WTC11 (cell line): ENCODE measurements at regions not wholly inside any gene's neighbourhood (a gene's known extent, or its start where the extent isn't known, plus 50 kb on each side); places are given as distances from the start of the nearest gene placed in this dataset.

ENCODE experiments used
- ATAC-seq: fragments of 200-7000 bp; cut with Tn5 transposase; 2 replicates; pipeline ENCODE4 v1.10.0; 2021; ENCODE audit warnings: mild to moderate bottlenecking, moderate library complexity
- CTCF ChIA-PET: fragments of 300-600 bp; sonication (Branson Sonifier 250); formaldehyde crosslinking; loops from one replicate; lab custom pipeline; 2021; ENCODE audit warnings: antibody characterized with exemption; lab: Charles Lee
- POLR2A ChIA-PET: fragments of 350-600 bp; sonication (Branson Sonifier 250); formaldehyde crosslinking; loops from one replicate; lab custom pipeline; 2021; ENCODE audit warnings: antibody characterized with exemption; lab: Charles Lee
- DNase-seq: peaks from one replicate; pipeline ENCODE4 v3.0.0; 2021; ENCODE audit warnings: low spot score
- H3K27ac Mint-ChIP-seq: 2 replicates; pipeline ENCODE4 v1.8.0; 2021; ENCODE audit warnings: mixed read lengths
- H3K27me3 Mint-ChIP-seq: 2 replicates; pipeline ENCODE4 v1.8.0; 2021; ENCODE audit warnings: low read depth, mild to moderate bottlenecking, moderate library complexity, mixed read lengths
- H3K36me3 Mint-ChIP-seq: 2 replicates; pipeline ENCODE4 v1.8.0; 2021; ENCODE audit warnings: mixed read lengths
- H3K4me1 Mint-ChIP-seq: 2 replicates; pipeline ENCODE4 v1.8.0; 2022; ENCODE audit warnings: mixed read lengths
- H3K4me3 Mint-ChIP-seq: 2 replicates; pipeline ENCODE4 v1.8.0; 2021; ENCODE audit warnings: mild to moderate bottlenecking, moderate library complexity, mixed read lengths
- H3K9me3 Mint-ChIP-seq: 2 replicates; pipeline ENCODE4 v1.8.0; 2021; ENCODE audit warnings: mixed read lengths
- ATF6 ChIP-seq: sonication (generic); formaldehyde crosslinking; IDR thresholded peaks from 2 replicates; pipeline ENCODE4 v1.8.1; 2023; ENCODE audit warnings: mild to moderate bottlenecking, missing genetic modification reagents
- ELF4 ChIP-seq: sonication (generic); formaldehyde crosslinking; IDR thresholded peaks from 2 replicates; pipeline ENCODE4 v1.8.1; 2022; ENCODE audit warnings: low read depth, mild to moderate bottlenecking, moderate library complexity, missing genetic modification reagents
- EMX1 ChIP-seq: fragments of 250-450 bp; sonication (Bioruptor Pico); IDR thresholded peaks from 2 replicates; pipeline ENCODE4 v1.8.0; 2021; ENCODE audit warnings: mild to moderate bottlenecking
- FOXJ3 ChIP-seq: sonication (generic); formaldehyde crosslinking; IDR thresholded peaks from 2 replicates; pipeline ENCODE4 v1.9.0; 2021; ENCODE audit warnings: missing genetic modification reagents, mild to moderate bottlenecking, borderline replicate concordance
- FOXP4 ChIP-seq: sonication (generic); formaldehyde crosslinking; IDR thresholded peaks from 2 replicates; pipeline ENCODE4 v1.8.0; 2022; ENCODE audit warnings: mild to moderate bottlenecking, missing genetic modification reagents
- GABPB1 ChIP-seq: sonication (generic); formaldehyde crosslinking; IDR thresholded peaks from 2 replicates; pipeline ENCODE4 v1.8.1; 2023; ENCODE audit warnings: mild to moderate bottlenecking, missing genetic modification reagents
- ZNF423 ChIP-seq: fragments of 250-450 bp; sonication (Bioruptor Pico); IDR thresholded peaks from 2 replicates; pipeline ENCODE4 v2.1.2; 2022; ENCODE audit warnings: mild to moderate bottlenecking, moderate library complexity
- TF ChIP-seq, protein P1 (sequence below): sonication (generic); formaldehyde crosslinking; IDR thresholded peaks from 2 replicates; pipeline ENCODE4 v1.8.1; 2023; ENCODE audit warnings: mild to moderate bottlenecking, missing genetic modification reagents, borderline replicate concordance
- TF ChIP-seq, protein P2 (sequence below): sonication (generic); formaldehyde crosslinking; conservative IDR thresholded peaks from 2 replicates; pipeline ENCODE4 v1.8.1; 2023; ENCODE audit warnings: mild to moderate bottlenecking, low read depth, missing genetic modification reagents, moderate library complexity
- TF ChIP-seq, protein P3 (sequence below): sonication (generic); formaldehyde crosslinking; IDR thresholded peaks from 2 replicates; pipeline ENCODE4 v1.8.0; 2022; ENCODE audit warnings: mild to moderate bottlenecking, missing genetic modification reagents
- TF ChIP-seq, protein P4 (sequence below): sonication (generic); formaldehyde crosslinking; IDR thresholded peaks from 2 replicates; pipeline ENCODE4 v1.8.0; 2022; ENCODE audit warnings: mild to moderate bottlenecking, missing genetic modification reagents
- TF ChIP-seq, protein P5 (sequence below): sonication (generic); formaldehyde crosslinking; IDR thresholded peaks from 2 replicates; pipeline ENCODE4 v1.8.0; 2022; ENCODE audit warnings: missing genetic modification reagents
- TF ChIP-seq, protein P6 (sequence below): fragments of 250-450 bp; sonication (Bioruptor Pico); conservative IDR thresholded peaks from 2 replicates; pipeline ENCODE4 v1.9.0; 2021; ENCODE audit warnings: mild to moderate bottlenecking

- TF ChIP-seq, protein P1, sequence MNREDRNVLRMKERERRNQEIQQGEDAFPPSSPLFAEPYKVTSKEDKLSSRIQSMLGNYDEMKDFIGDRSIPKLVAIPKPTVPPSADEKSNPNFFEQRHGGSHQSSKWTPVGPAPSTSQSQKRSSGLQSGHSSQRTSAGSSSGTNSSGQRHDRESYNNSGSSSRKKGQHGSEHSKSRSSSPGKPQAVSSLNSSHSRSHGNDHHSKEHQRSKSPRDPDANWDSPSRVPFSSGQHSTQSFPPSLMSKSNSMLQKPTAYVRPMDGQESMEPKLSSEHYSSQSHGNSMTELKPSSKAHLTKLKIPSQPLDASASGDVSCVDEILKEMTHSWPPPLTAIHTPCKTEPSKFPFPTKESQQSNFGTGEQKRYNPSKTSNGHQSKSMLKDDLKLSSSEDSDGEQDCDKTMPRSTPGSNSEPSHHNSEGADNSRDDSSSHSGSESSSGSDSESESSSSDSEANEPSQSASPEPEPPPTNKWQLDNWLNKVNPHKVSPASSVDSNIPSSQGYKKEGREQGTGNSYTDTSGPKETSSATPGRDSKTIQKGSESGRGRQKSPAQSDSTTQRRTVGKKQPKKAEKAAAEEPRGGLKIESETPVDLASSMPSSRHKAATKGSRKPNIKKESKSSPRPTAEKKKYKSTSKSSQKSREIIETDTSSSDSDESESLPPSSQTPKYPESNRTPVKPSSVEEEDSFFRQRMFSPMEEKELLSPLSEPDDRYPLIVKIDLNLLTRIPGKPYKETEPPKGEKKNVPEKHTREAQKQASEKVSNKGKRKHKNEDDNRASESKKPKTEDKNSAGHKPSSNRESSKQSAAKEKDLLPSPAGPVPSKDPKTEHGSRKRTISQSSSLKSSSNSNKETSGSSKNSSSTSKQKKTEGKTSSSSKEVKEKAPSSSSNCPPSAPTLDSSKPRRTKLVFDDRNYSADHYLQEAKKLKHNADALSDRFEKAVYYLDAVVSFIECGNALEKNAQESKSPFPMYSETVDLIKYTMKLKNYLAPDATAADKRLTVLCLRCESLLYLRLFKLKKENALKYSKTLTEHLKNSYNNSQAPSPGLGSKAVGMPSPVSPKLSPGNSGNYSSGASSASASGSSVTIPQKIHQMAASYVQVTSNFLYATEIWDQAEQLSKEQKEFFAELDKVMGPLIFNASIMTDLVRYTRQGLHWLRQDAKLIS (CRISPR knock-in tag): no peak
- no peak for TF ChIP-seq EMX1 (CRISPR knock-in tag)
- TF ChIP-seq, protein P2, sequence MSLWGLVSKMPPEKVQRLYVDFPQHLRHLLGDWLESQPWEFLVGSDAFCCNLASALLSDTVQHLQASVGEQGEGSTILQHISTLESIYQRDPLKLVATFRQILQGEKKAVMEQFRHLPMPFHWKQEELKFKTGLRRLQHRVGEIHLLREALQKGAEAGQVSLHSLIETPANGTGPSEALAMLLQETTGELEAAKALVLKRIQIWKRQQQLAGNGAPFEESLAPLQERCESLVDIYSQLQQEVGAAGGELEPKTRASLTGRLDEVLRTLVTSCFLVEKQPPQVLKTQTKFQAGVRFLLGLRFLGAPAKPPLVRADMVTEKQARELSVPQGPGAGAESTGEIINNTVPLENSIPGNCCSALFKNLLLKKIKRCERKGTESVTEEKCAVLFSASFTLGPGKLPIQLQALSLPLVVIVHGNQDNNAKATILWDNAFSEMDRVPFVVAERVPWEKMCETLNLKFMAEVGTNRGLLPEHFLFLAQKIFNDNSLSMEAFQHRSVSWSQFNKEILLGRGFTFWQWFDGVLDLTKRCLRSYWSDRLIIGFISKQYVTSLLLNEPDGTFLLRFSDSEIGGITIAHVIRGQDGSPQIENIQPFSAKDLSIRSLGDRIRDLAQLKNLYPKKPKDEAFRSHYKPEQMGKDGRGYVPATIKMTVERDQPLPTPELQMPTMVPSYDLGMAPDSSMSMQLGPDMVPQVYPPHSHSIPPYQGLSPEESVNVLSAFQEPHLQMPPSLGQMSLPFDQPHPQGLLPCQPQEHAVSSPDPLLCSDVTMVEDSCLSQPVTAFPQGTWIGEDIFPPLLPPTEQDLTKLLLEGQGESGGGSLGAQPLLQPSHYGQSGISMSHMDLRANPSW (CRISPR knock-in tag): no peak
- TF ChIP-seq, protein P3, sequence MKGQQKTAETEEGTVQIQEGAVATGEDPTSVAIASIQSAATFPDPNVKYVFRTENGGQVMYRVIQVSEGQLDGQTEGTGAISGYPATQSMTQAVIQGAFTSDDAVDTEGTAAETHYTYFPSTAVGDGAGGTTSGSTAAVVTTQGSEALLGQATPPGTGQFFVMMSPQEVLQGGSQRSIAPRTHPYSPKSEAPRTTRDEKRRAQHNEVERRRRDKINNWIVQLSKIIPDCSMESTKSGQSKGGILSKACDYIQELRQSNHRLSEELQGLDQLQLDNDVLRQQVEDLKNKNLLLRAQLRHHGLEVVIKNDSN: no peak
- no peak for TF ChIP-seq FOXJ3 (CRISPR knock-in tag)
- TF ChIP-seq, all 79 proteins: peak for 0
These were observed 452.0 kb downstream of the FUT8 start (continued) for GRCh38 chr14:65864549-65864948.

DNA sequence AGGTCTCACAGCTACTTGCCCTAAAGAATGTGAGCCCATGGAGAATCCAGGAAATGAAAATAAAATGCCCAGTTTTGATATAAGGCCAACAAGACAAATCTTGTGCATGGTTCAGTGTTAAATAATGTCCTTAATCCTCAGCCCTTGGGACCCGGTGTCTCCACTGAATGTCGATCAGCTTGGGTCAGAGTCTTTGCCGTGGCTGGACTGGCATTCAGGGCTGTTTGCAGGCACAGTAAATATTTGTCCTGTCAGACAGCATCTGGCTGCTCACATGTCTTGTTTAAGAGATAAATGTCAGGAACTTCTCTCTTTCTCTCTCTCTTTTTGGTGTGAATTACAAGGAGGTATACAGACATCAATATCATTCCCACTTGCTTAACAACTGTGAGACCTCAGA lies 452.5 kb downstream of the FUT8 start:
- POLR2A ChIA-PET: no interaction called here
- H3K9me3 Mint-ChIP-seq: peaks cover 14% of the 10 kb centered on the region
- DNase-seq (no peak), ATAC-seq (no peak)
- H3K27ac Mint-ChIP-seq: no peak overlapping the region
- TF ChIP-seq, protein P4, sequence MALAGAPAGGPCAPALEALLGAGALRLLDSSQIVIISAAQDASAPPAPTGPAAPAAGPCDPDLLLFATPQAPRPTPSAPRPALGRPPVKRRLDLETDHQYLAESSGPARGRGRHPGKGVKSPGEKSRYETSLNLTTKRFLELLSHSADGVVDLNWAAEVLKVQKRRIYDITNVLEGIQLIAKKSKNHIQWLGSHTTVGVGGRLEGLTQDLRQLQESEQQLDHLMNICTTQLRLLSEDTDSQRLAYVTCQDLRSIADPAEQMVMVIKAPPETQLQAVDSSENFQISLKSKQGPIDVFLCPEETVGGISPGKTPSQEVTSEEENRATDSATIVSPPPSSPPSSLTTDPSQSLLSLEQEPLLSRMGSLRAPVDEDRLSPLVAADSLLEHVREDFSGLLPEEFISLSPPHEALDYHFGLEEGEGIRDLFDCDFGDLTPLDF (CRISPR knock-in tag): no peak
- TF ChIP-seq GABPB1 (CRISPR knock-in tag) (no peak), ATF6 (CRISPR knock-in tag) (no peak), FOXP4 (CRISPR knock-in tag) (no peak), ZNF423 (CRISPR knock-in tag) (no peak), ELF4 (CRISPR knock-in tag) (no peak)
- TF ChIP-seq, protein P5, sequence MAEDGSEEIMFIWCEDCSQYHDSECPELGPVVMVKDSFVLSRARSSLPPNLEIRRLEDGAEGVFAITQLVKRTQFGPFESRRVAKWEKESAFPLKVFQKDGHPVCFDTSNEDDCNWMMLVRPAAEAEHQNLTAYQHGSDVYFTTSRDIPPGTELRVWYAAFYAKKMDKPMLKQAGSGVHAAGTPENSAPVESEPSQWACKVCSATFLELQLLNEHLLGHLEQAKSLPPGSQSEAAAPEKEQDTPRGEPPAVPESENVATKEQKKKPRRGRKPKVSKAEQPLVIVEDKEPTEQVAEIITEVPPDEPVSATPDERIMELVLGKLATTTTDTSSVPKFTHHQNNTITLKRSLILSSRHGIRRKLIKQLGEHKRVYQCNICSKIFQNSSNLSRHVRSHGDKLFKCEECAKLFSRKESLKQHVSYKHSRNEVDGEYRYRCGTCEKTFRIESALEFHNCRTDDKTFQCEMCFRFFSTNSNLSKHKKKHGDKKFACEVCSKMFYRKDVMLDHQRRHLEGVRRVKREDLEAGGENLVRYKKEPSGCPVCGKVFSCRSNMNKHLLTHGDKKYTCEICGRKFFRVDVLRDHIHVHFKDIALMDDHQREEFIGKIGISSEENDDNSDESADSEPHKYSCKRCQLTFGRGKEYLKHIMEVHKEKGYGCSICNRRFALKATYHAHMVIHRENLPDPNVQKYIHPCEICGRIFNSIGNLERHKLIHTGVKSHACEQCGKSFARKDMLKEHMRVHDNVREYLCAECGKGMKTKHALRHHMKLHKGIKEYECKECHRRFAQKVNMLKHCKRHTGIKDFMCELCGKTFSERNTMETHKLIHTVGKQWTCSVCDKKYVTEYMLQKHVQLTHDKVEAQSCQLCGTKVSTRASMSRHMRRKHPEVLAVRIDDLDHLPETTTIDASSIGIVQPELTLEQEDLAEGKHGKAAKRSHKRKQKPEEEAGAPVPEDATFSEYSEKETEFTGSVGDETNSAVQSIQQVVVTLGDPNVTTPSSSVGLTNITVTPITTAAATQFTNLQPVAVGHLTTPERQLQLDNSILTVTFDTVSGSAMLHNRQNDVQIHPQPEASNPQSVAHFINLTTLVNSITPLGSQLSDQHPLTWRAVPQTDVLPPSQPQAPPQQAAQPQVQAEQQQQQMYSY: no peak
- TF ChIP-seq, protein P6, sequence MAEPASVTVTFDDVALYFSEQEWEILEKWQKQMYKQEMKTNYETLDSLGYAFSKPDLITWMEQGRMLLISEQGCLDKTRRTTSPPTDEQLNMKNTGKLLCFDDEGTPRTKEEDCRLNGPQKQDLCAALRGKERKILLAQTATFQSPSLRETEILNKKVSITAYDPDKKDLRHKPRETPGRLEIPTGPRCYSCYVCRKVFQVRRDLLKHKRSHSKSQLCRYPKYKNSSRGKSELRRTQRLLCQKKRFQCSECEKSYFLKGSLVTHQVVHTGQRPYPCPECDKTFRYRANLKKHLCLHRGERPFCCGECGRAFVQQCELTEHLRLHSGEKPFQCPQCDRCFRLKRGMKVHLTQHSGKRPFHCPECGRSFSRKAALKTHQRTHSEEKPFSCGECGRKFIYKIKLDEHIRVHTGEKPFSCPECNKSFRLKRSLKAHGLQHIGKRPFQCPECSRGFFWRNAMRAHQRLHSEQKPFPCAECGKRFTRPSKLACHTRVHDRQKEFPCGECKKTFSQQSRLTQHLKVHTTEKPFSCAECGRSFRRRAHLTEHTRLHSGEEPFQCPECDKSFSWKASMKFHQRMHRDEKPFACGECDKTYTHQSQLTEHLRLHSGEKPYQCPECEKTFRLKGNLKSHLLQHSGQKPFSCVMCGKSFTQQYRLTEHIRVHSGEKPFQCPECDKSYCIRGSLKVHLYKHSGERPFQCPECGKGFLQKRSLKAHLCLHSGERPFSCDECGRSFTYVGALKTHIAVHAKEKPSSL (CRISPR knock-in tag): no peak
- 0 out of 2 replicates have a peak, but pooled peaks cover 3% of the 10 kb centered on the region for H3K27me3 Mint-ChIP-seq
- H3K4me3 Mint-ChIP-seq: no peak overlapping the region
- CTCF ChIA-PET: no interaction called here
- no peaks in the 10 kb centered on the region for H3K4me1 Mint-ChIP-seq
- H3K36me3 Mint-ChIP-seq: peaks cover 7% of the 10 kb centered on the region
